HEK293T (cell line): ENCODE measurements at regions not wholly inside any gene's neighbourhood (a gene's known extent, or its start where the extent isn't known, plus 50 kb on each side); places are given as distances from the start of the nearest gene placed in this dataset.

Experiments used
- CTCF ChIA-PET: fragments of 350-600 bp; formaldehyde crosslinking; extraction: SDS; loops from one replicate; lab custom pipeline; 2021; ENCODE audit warnings: antibody characterized with exemption, inconsistent platforms; lab: Yijun Ruan, JAX
- POLR2A ChIA-PET: fragments of 350-600 bp; formaldehyde crosslinking; extraction: SDS; loops from one replicate; lab custom pipeline; 2020; ENCODE audit warnings: antibody characterized with exemption, inconsistent platforms; lab: Yijun Ruan, JAX
- DNase-seq: peaks from one replicate; pipeline ENCODE4 v3.0.0; 2012; ENCODE audit warnings: mixed read lengths; ENCODE audit errors: extremely low spot score
- ARNT ChIP-seq: fragments of 450-650 bp; IDR thresholded peaks from 2 replicates; pipeline ENCODE4 v1.6.1; 2017; ENCODE audit warnings: mild to moderate bottlenecking
- BHLHE40 ChIP-seq: fragments of 450-650 bp; IDR thresholded peaks from 2 replicates; pipeline ENCODE4 v1.6.1; 2016; ENCODE audit warnings: mild to moderate bottlenecking, moderate library complexity, borderline replicate concordance
- CTBP1 ChIP-seq: fragments of 450-650 bp; IDR thresholded peaks from 2 replicates; pipeline ENCODE4 v1.6.1; 2016; ENCODE audit warnings: borderline replicate concordance
- ELF4 ChIP-seq: fragments of 450-650 bp; IDR thresholded peaks from 2 replicates; pipeline ENCODE4 v1.6.1; 2017; ENCODE audit warnings: antibody characterized with exemption
- FOXA1 ChIP-seq: fragments of 450-650 bp; IDR thresholded peaks from 2 replicates; pipeline ENCODE4 v1.6.1; 2016; ENCODE audit warnings: mild to moderate bottlenecking
- FOXK2 ChIP-seq: fragments of 450-650 bp; IDR thresholded peaks from 2 replicates; pipeline ENCODE4 v1.6.1; 2016; ENCODE audit warnings: mild to moderate bottlenecking
- FOXM1 ChIP-seq: fragments of 450-650 bp; IDR thresholded peaks from 2 replicates; pipeline ENCODE4 v1.6.1; 2017; ENCODE audit warnings: mild to moderate bottlenecking, borderline replicate concordance
- HDGF ChIP-seq: fragments of 450-650 bp; IDR thresholded peaks from 2 replicates; pipeline ENCODE4 v1.6.1; 2017; ENCODE audit warnings: antibody characterized with exemption, borderline replicate concordance
- L3MBTL2 ChIP-seq: fragments of 450-650 bp; conservative IDR thresholded peaks from 2 replicates; pipeline ENCODE4 v1.6.1; 2016; ENCODE audit warnings: mild to moderate bottlenecking
- LEF1 ChIP-seq: fragments of 450-650 bp; IDR thresholded peaks from 2 replicates; pipeline ENCODE4 v1.6.1; 2017; ENCODE audit warnings: mild to moderate bottlenecking, borderline replicate concordance
- NFRKB ChIP-seq: fragments of 450-650 bp; IDR thresholded peaks from 2 replicates; pipeline ENCODE4 v1.6.1; 2016; ENCODE audit warnings: mild to moderate bottlenecking, moderate library complexity
- PKNOX1 ChIP-seq: fragments of 450-650 bp; IDR thresholded peaks from 2 replicates; pipeline ENCODE4 v1.6.1; 2016
- SP1 ChIP-seq: fragments of 450-650 bp; IDR thresholded peaks from 2 replicates; pipeline ENCODE4 v1.6.1; 2017
- SUZ12 ChIP-seq: fragments of 450-650 bp; IDR thresholded peaks from 2 replicates; pipeline ENCODE4 v1.6.1; 2016; ENCODE audit warnings: mild to moderate bottlenecking
- TARDBP ChIP-seq: fragments of 450-650 bp; IDR thresholded peaks from 2 replicates; pipeline ENCODE4 v1.6.1; 2016
- ZNF384 ChIP-seq: fragments of 450-650 bp; IDR thresholded peaks from 2 replicates; pipeline ENCODE4 v1.6.1; 2016

- CTCF ChIA-PET: interaction anchor here (0.6 to 2.4 kb wide), 2 partner anchors 8 to 9 kb away, joined by 3 to 6 read pairs; no protein-coding TSS in a partner anchor
- POLR2A ChIA-PET: no interaction called here
- no peak for DNase-seq
- TF ChIP-seq FOXM1 (no peak), CTBP1 (no peak), ZNF384 (no peak)
These were observed 67.9 kb downstream of the TBX3 start for GRCh38 chr12:114616081-114616480.

- no peak for DNase-seq
- ChIA-PET CTCF (no interaction called here), POLR2A (no interaction called here)
- TF ChIP-seq CTBP1 (no peak), FOXK2 (no peak), LEF1 (no peak), PKNOX1 (no peak), SP1 (no peak), FOXM1 (no peak), HDGF (no peak), ZNF384 (no peak), FOXA1 (no peak), ARNT (no peak), SUZ12 (no peak)
These were observed 69.9 kb downstream of the TBX3 start for GRCh38 chr12:114614040-114614439.

DNA sequence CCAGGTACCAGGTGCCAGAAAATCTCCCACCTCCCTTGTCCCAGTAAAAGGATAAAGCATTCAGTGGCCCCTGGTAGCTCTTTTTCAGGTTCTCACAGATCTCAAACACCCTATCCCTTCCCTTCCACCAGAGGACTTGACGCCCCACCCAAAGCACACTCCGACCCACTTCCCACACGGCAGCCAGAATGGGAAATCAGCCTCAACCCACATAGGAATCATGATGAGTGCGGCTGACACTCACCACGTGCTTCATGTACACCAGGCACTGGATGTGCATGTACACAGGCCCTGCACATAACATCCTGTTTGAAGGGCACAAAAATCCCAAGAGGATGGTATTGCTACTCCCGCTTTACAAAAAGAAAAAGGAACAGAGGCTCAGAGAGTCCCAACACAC, 71.9 kb downstream of the TBX3 start:
- POLR2A ChIA-PET: no interaction called here
- no peak for DNase-seq
- CTCF ChIA-PET: no interaction called here
- TF ChIP-seq SP1 (no peak), NFRKB (no peak), L3MBTL2 (no peak), BHLHE40 (no peak), HDGF (no peak), ZNF384 (no peak), TARDBP (no peak), CTBP1 (no peak), FOXK2 (no peak), LEF1 (no peak), PKNOX1 (no peak)

DNA sequence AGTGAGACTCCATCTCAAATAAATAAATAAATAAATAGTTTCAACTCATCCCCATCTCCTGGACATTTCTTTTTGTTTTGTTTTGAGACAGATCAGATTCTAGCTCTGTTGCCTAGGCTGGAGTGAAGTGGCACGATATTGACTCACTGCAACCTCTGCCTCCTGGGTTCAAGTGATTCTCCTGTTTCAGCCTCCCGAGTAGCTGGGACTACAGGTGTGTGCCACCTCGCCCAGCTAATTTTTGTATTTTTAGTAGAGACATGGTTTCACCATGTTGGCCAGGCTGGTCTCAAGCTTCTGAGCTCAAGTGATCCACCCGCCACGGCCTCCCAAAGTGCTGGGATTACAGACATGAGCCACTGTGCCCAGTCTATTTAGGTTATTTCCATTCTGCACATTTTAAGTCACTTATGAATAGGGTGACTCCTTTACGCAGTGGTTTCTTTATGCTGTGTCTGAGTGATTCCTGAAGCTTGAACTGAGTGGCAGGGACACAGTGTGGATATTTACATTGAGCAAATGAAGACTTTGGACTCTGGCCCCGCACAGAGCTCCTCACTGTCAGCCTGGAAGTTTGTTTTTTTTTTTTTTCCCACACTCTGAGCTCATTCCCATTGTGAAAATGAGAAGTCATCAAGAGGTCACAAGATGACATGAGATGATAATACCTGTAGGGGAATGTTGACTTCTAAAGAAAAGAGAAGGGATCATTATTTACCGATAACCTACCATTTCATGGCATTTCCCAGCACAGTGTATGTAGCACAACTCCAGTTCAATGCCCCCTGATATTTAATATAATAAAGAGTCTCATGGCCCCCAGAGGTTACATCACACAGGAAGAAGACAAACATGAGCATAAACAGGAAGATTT, 72.6 kb downstream of the TBX3 start:
- no peak for DNase-seq
- no peak for TF ChIP-seq HDGF
- no peak for TF ChIP-seq PKNOX1
- no peak for TF ChIP-seq SP1
- no peak for TF ChIP-seq FOXM1
- no peak for TF ChIP-seq ARNT
- no peak for TF ChIP-seq LEF1
- no peak for TF ChIP-seq FOXK2
- TF ChIP-seq CTBP1: no peak
- no peak for TF ChIP-seq ELF4
- TF ChIP-seq TARDBP: no peak
- TF ChIP-seq FOXA1: no peak
- TF ChIP-seq NFRKB: no peak
- no peak for TF ChIP-seq BHLHE40
- no peak for TF ChIP-seq ZNF384
- ChIA-PET POLR2A (no interaction called here), CTCF (no interaction called here)

GRCh38 chr12:114608509-114608908, 75.5 kb downstream of the TBX3 start:
- TF ChIP-seq FOXK2 (no peak), ARNT (no peak), L3MBTL2 (no peak), HDGF (no peak), ZNF384 (no peak), PKNOX1 (no peak), FOXM1 (no peak), SUZ12 (no peak), SP1 (no peak), ELF4 (no peak), CTBP1 (no peak), NFRKB (no peak), FOXA1 (no peak), LEF1 (no peak), BHLHE40 (no peak), TARDBP (no peak)
- CTCF ChIA-PET: no interaction called here
- POLR2A ChIA-PET: no interaction called here
- DNase-seq: no peak
